Endothelial cell of umbilical vein (primary cell): ENCODE measurements at regions not wholly inside any gene's neighbourhood (a gene's known extent, or its start where the extent isn't known, plus 50 kb on each side); places are given as distances from the start of the nearest gene placed in this dataset.

ENCODE experiments used
- BruUV-seq: library from RNA; stranded (reverse); fragments of 400-500 nt; replicated peaks from 2 replicates; lab custom pipeline; 2021; lab: Mats Ljungman, UMichigan
- CTCF ChIA-PET: fragments of 300-600, 350-600 bp; sonication (Branson Sonifier 250); formaldehyde crosslinking; loops from one replicate; lab custom pipeline; 2021; ENCODE audit warnings: antibody characterized with exemption, inconsistent platforms; lab: Charles Lee
- POLR2A ChIA-PET: fragments of 300-600, 350-600 bp; sonication (Branson Sonifier 250); formaldehyde crosslinking; loops from one replicate; lab custom pipeline; 2021; ENCODE audit warnings: antibody characterized with exemption, inconsistent platforms; lab: Charles Lee
- DNase-seq: peaks from one replicate; pipeline ENCODE4 v3.0.0-alpha.2; 2011; ENCODE audit warnings: low read depth, low spot score
- FAIRE-seq: peaks from 2 replicates; lab custom pipeline; 2011; peaks lifted over from hg19 to GRCh38; lab: Jason Lieb, UNC
- H2AFZ ChIP-seq: 2 replicates; pipeline ENCODE4 v1.6.0; 2012; ENCODE audit warnings: low read depth, low read length, control low read depth, inconsistent platforms
- H3K27ac ChIP-seq: 2 replicates; pipeline ENCODE4 v1.5.1; 2011; ENCODE audit warnings: low read depth, mild to moderate bottlenecking, control low read depth, low read length, moderate library complexity; ENCODE audit not compliant: insufficient read depth
- H3K27me3 ChIP-seq, 2 experiments: 2 replicates each; pipeline versions ENCODE4 v1.6.0 to v1.6.1; 2011; ENCODE audit warnings: low read length in 2 of 2, mixed read lengths in 1 of 2; ENCODE audit not compliant: control insufficient read depth in 2 of 2, insufficient read depth in 2 of 2
- H3K36me3 ChIP-seq, 2 experiments: 2 replicates in 1 of 2; 3 replicates in 1 of 2; pipeline ENCODE4 v1.5.1; 2011; ENCODE audit warnings: low read length in 2 of 2, mild to moderate bottlenecking in 1 of 2, moderate library complexity in 1 of 2; ENCODE audit not compliant: control insufficient read depth in 2 of 2, insufficient read depth in 2 of 2; ENCODE audit errors: extremely low read depth in 1 of 2
- H3K4me1 ChIP-seq: 3 replicates; pipeline ENCODE4 v1.5.1; 2011; ENCODE audit warnings: mild to moderate bottlenecking, low read length; ENCODE audit not compliant: control insufficient read depth, insufficient read depth; ENCODE audit errors: extremely low read depth
- H3K4me2 ChIP-seq: 2 replicates; pipeline ENCODE4 v1.6.1; 2011; ENCODE audit warnings: low read length, control low read depth, mixed read lengths; ENCODE audit not compliant: insufficient read depth
- H3K4me3 ChIP-seq, 3 experiments: fragments of 200-600 bp in 1 of 3; sonication (generic), shearing (Covaris generic) in 1 of 3; replicated peaks in 1 of 3; 2 replicates each; pipeline ENCODE4 v1.5.1; 2011 to 2016; ENCODE audit warnings: control low read depth in 3 of 3, low read length in 3 of 3, mild to moderate bottlenecking in 2 of 3, inconsistent platforms in 1 of 3, low read depth in 1 of 3, moderate library complexity in 1 of 3; ENCODE audit not compliant: insufficient read depth in 1 of 3
- H3K79me2 ChIP-seq: 2 replicates; pipeline ENCODE4 v1.6.0; 2012; ENCODE audit warnings: low read length, inconsistent platforms; ENCODE audit not compliant: control insufficient read depth, insufficient read depth
- H3K9ac ChIP-seq: replicated peaks from 2 replicates; pipeline ENCODE3; 2011; ENCODE audit warnings: low read length, control low read depth; ENCODE audit not compliant: insufficient read depth; ENCODE audit errors: extremely low read depth
- H3K9me1 ChIP-seq: replicated peaks from 3 replicates; pipeline ENCODE4 v1.6.0; 2011; ENCODE audit warnings: mild to moderate bottlenecking, low read length; ENCODE audit not compliant: control insufficient read depth, insufficient read depth; ENCODE audit errors: extremely low read depth
- H3K9me3 ChIP-seq: replicated peaks from 2 replicates; pipeline ENCODE4 v1.5.1; 2012; ENCODE audit warnings: low read length, inconsistent platforms; ENCODE audit not compliant: control insufficient read depth, insufficient read depth
- H4K20me1 ChIP-seq: replicated peaks from 2 replicates; pipeline ENCODE3; 2011; ENCODE audit warnings: mild to moderate bottlenecking, low read length; ENCODE audit not compliant: control insufficient read depth, insufficient read depth; ENCODE audit errors: extremely low read depth
- CTCF ChIP-seq, 2 donors: IDR thresholded peaks; 1 replicate in 1 of 2; 2 replicates in 1 of 2; pipeline ENCODE4 v1.5.1; 2011; ENCODE audit warnings: low read length in 2 of 2, mild to moderate bottlenecking in 2 of 2, moderate library complexity in 2 of 2, control low read depth in 1 of 2, inconsistent platforms in 1 of 2, low read depth in 1 of 2; ENCODE audit not compliant: insufficient read depth in 1 of 2; ENCODE audit errors: extremely low read depth in 1 of 2
- EZH2 ChIP-seq: IDR thresholded peaks from 2 replicates; pipeline ENCODE4 v1.6.1; 2012; ENCODE audit warnings: borderline replicate concordance, low read depth, mild to moderate bottlenecking, moderate library complexity, low read length, inconsistent platforms; ENCODE audit not compliant: severe bottlenecking
- FOS ChIP-seq: IDR thresholded peaks from 2 replicates; pipeline ENCODE4 v1.6.1; 2011; ENCODE audit warnings: mild to moderate bottlenecking, low read length, moderate library complexity, borderline replicate concordance; ENCODE audit not compliant: insufficient read depth
- GATA2 ChIP-seq: IDR thresholded peaks from 2 replicates; pipeline ENCODE4 v1.7.0; 2011; ENCODE audit warnings: low read depth, mild to moderate bottlenecking, moderate library complexity, mixed read lengths, low read length; ENCODE audit not compliant: insufficient read length, insufficient read depth
- JUN ChIP-seq: IDR thresholded peaks from 2 replicates; pipeline ENCODE4 v1.6.1; 2011; ENCODE audit warnings: borderline replicate concordance, low read depth; ENCODE audit not compliant: insufficient read length, insufficient read depth
- MAX ChIP-seq: IDR thresholded peaks from 2 replicates; pipeline ENCODE4 v1.6.1; 2011; ENCODE audit not compliant: insufficient read depth, insufficient read length
- MYC ChIP-seq: IDR thresholded peaks from one replicate; pipeline ENCODE4 v1.6.1; 2011; ENCODE audit warnings: mild to moderate bottlenecking, low read depth, low read length
- POLR2A ChIP-seq: IDR thresholded peaks from 2 replicates; pipeline ENCODE4 v1.6.1; 2012; ENCODE audit warnings: low read depth, mild to moderate bottlenecking, control low read depth, low read length
- POLR2AphosphoS5 ChIP-seq: IDR thresholded peaks from 2 replicates; pipeline ENCODE4 v1.6.1; 2012; ENCODE audit warnings: low read depth, mild to moderate bottlenecking, control low read depth, low read length, moderate library complexity; ENCODE audit not compliant: insufficient read depth
- dilution Hi-C: fragments of 300-500 bp; cut with MboI; formaldehyde crosslinking; loops from one replicate; pipeline ENCODE4 v1.15.0; 2019; ENCODE audit warnings: low sequenced_read_pairs; ENCODE audit not compliant: extremely low pct_ligation_motif_present
- intact Hi-C: fragments of 100-400 bp; cut with micrococcal nuclease; formaldehyde crosslinking; loops from one replicate; pipeline ENCODE4 v1.10.0; 2022

- no TSS peak for BruUV-seq
- H3K9me3 ChIP-seq: no peaks in the 10 kb centered on the region
- no peak overlapping the region for H3K4me3 ChIP-seq
- TF ChIP-seq POLR2AphosphoS5: no peak
- TF ChIP-seq CTCF (IDR thresholded peaks at IDR 0.05; ENCODE audit: extremely low read depth in 1 of 2, insufficient read depth in 1 of 2, low read depth in 1 of 2, low read length in 2 of 2): no peak
- no peak overlapping the region for H2AFZ ChIP-seq
- no peaks in the 10 kb centered on the region for H3K4me1 ChIP-seq
- CTCF ChIA-PET: no interaction called here
- H3K36me3 ChIP-seq: no peaks in the 10 kb centered on the region
- H3K9me1 ChIP-seq: no peaks in the 10 kb centered on the region
- no peaks in the 10 kb centered on the region for H4K20me1 ChIP-seq
- intact Hi-C loops (no loop called here), dilution Hi-C loops (no loop called here)
- no peak overlapping the region for H3K4me2 ChIP-seq
- no peaks in the 10 kb centered on the region for H3K79me2 ChIP-seq
- no peak for DNase-seq
- no peak overlapping the region for H3K27ac ChIP-seq
- FAIRE-seq: no peak
- no peaks in the 10 kb centered on the region for H3K27me3 ChIP-seq
- no peak overlapping the region for H3K9ac ChIP-seq
- POLR2A ChIA-PET: no interaction called here
Measured at GRCh38 chr2:210873631-210874030, 317.2 kb downstream of the CPS1 start.

- POLR2A ChIA-PET: no interaction called here
Measured at GRCh38 chr2:210884227-210884626, 327.8 kb downstream of the CPS1 start.

More at GRCh38 chr2:210884227-210884626, 327.8 kb downstream of the CPS1 start:
- no peaks in the 10 kb centered on the region for H3K36me3 ChIP-seq
- BruUV-seq: no TSS peak
- intact Hi-C loops: no loop called here
- no peak overlapping the region for H3K4me2 ChIP-seq
- H3K9me3 ChIP-seq: no peaks in the 10 kb centered on the region
- no peak for DNase-seq
- H3K4me3 ChIP-seq: no peak overlapping the region
- TF ChIP-seq EZH2: no peak
- TF ChIP-seq MYC: no peak
- no peak for TF ChIP-seq GATA2
- no peak for TF ChIP-seq POLR2A
- TF ChIP-seq FOS: no peak
- no peak for TF ChIP-seq MAX
- no peak for TF ChIP-seq CTCF (IDR thresholded peaks at IDR 0.05; ENCODE audit: extremely low read depth in 1 of 2, insufficient read depth in 1 of 2, low read depth in 1 of 2, low read length in 2 of 2)
- TF ChIP-seq POLR2AphosphoS5: no peak
- no peak for TF ChIP-seq JUN
- no peaks in the 10 kb centered on the region for H3K4me1 ChIP-seq
- dilution Hi-C loops: no loop called here
- no peak overlapping the region for H2AFZ ChIP-seq
- no peaks in the 10 kb centered on the region for H3K79me2 ChIP-seq
- H3K27ac ChIP-seq: no peak overlapping the region
- FAIRE-seq: no peak
- no peaks in the 10 kb centered on the region for H3K27me3 ChIP-seq
- CTCF ChIA-PET: no interaction called here
- no peak overlapping the region for H3K9ac ChIP-seq
- H4K20me1 ChIP-seq: no peaks in the 10 kb centered on the region
- no peaks in the 10 kb centered on the region for H3K9me1 ChIP-seq
